ENCODE measurements at regions not wholly inside any gene's neighbourhood (a gene's known extent, or its start where the extent isn't known, plus 50 kb on each side); places are given as distances from the start of the nearest gene placed in this dataset.

- no peak for DNase-seq (ENCODE audit: low read depth)
- TF ChIP-seq CTCF (IDR thresholded peaks at IDR 0.05; ENCODE audit: insufficient read depth, low read depth, low read length, missing control alignments), result no peak
- H3K4me3 ChIP-seq (ENCODE audit: low read length), result no peak overlapping the region
Observed at GRCh38 chr12:69120354-69120753, 119.0 kb upstream of the CPSF6 start.

- H3K4me3 ChIP-seq (ENCODE audit: low read length), result no peak overlapping the region
- no peak for TF ChIP-seq CTCF (IDR thresholded peaks at IDR 0.05; ENCODE audit: insufficient read depth, low read depth, low read length, missing control alignments)
- no peak for DNase-seq (ENCODE audit: low read depth)
Observed at GRCh38 chr12:69123311-69123710, 116.1 kb upstream of the CPSF6 start.

GRCh38 chr12:69123919-69124638 is 115.3 kb upstream of the CPSF6 start:
- DNase-seq (ENCODE audit: low read depth), result no peak
- no peak for TF ChIP-seq CTCF (IDR thresholded peaks at IDR 0.05; ENCODE audit: insufficient read depth, low read depth, low read length, missing control alignments)
- H3K4me3 ChIP-seq (ENCODE audit: low read length), result no peak overlapping the region

GRCh38 chr12:69129017-69129416 is 110.4 kb upstream of the CPSF6 start:
- no peak for TF ChIP-seq CTCF (IDR thresholded peaks at IDR 0.05; ENCODE audit: insufficient read depth, low read depth, low read length, missing control alignments)
- peak; percentile 8 for DNase-seq (ENCODE audit: low read depth)
- no peak overlapping the region for H3K4me3 ChIP-seq (ENCODE audit: low read length)

- TF ChIP-seq CTCF (IDR thresholded peaks at IDR 0.05; ENCODE audit: insufficient read depth, low read depth, low read length, missing control alignments), result no peak
- DNase-seq (ENCODE audit: low read depth), result no peak
- H3K4me3 ChIP-seq (ENCODE audit: low read length), result no peak overlapping the region
Observed at GRCh38 chr12:69129564-69129963, 109.8 kb upstream of the CPSF6 start.

GRCh38 chr12:69130064-69130463 is 109.3 kb upstream of the CPSF6 start:
- no peak for DNase-seq (ENCODE audit: low read depth)
- no peak for TF ChIP-seq CTCF (IDR thresholded peaks at IDR 0.05; ENCODE audit: insufficient read depth, low read depth, low read length, missing control alignments)

GRCh38 chr12:69131077-69131476 is 108.3 kb upstream of the CPSF6 start:
- DNase-seq (ENCODE audit: low read depth), result no peak
- H3K4me3 ChIP-seq (ENCODE audit: low read length), result no peak overlapping the region
- no peak for TF ChIP-seq CTCF (IDR thresholded peaks at IDR 0.05; ENCODE audit: insufficient read depth, low read depth, low read length, missing control alignments)

More at GRCh38 chr12:69130064-69130463, 109.3 kb upstream of the CPSF6 start:
- no peak overlapping the region for H3K4me3 ChIP-seq (ENCODE audit: low read length)

All from epithelial cell of esophagus (primary cell).